ENCODE measurements at regions not wholly inside any gene's neighbourhood (a gene's known extent, or its start where the extent isn't known, plus 50 kb on each side); places are given as distances from the start of the nearest gene placed in this dataset.
"Not testable (repeated sequence)": the region's sequence is repeated elsewhere in the genome, so short reads cannot be mapped to it uniquely, and the experiment has no call there.

DNA sequence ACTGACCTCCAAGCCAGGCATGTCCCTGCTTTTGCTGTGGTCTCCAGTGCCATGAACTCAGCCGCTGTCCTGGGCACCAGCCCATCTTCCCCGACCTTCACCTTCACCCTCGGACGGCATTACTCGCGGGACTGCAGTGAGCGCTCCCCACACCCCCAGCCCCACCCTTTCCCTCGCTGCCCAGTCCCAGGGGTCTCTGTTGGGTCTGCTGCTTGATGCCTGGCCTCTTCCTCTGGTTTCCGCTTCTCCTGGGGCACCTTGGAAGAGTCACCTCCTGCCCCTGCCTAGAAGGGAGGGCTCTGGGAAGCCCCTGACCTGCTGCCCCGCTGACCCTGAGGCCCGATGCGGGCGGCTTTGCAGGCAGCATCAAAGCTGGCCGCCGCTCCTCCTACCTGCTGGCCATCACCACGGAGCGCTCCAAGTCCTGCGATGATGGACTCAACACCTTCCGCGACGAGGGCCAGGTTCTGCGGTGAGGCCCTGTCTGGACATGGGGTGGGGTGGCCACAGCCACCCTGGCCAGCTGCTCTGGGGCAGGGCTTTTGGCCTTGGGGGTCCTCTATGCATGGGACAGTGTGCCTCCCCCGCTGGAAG is 102.3 kb downstream of the ZNF267 start:
- DNase-seq (ENCODE audit: low read depth), result not testable (repeated sequence)

DNA sequence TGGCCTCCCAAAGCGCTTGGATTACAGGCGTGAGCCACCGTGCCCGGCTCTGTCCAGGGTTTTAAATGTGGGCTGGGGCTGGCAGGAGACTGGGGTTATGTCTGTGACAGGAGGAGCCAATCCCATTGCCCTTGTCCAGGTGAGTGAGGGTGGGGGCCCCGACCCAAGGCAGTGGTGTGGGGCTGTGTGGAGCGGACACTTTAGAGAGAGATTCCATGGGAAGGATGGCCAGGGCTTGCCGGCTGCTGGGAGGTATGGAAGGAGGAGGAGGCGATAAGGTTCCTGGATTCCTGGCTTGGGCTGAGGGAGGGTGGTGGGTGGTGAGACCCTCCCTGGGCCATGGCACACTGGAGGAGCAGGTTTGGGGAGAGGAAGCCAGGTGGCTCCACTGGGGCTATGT is 104.9 kb downstream of the ZNF267 start:
- DNase-seq (ENCODE audit: low read depth), result not testable (repeated sequence)

DNA sequence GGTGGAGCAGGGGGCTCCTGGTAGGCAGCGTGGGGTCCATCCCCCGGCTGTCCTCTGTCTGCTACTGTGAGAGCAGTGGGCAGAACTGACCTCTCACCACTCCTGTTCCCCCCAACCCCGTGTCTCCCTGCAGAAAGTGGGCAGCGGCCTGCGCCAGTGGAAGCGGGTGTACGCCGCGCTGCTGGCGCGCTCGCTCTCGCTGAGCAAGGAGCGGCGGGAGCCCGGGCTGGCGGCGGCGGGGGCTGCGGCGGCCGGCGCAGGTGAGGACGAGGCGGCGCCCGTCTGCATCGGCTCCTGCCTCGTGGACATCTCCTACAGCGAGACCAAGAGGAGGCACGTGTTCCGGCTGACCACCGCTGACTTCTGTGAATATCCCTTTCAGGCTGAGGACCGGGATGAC is 108.1 kb downstream of the ZNF267 start:
- not testable (repeated sequence) for DNase-seq (ENCODE audit: low read depth)

DNA sequence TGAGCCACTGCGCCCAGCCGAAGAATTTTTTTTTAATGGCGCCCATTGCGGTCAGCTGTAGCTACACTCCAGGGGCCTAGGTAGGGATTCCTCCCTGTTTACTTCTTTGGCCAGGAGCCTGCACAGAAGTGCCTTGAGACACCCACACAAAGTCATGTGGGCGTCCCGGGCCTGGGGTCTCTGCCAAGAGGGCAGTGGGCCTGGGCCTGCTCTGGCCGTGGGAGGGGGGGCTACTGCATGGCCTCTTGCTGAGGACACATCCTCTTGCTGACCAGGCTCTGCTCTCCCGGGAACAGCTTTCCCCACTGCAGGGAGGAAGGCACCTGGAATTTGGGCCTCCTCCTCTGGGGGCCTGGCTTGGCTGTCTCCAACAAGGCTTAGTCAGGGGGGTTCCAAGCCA is 109.4 kb downstream of the ZNF267 start:
- not testable (repeated sequence) for DNase-seq (ENCODE audit: low read depth)

DNA sequence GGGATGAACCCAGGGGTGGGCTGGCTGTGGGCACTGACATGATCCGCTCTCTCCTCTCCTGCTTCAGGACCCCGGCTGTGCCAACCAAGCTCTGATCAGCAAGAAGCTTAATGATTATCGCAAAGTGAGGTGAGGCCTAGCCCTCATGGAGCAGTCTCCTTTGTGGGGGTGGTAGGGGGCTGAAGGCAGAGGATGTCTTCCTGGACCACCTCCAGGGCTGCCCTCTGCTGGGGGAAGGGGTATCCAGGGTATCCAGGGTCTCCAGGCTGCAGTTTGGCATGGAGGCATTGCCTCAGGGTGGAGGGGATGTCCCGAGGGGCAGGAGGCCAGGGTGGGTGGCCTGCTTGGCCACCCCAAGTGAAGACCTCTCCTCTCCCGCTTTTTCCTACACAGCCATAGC is 110.1 kb downstream of the ZNF267 start:
- DNase-seq (ENCODE audit: low read depth), result not testable (repeated sequence)

DNA sequence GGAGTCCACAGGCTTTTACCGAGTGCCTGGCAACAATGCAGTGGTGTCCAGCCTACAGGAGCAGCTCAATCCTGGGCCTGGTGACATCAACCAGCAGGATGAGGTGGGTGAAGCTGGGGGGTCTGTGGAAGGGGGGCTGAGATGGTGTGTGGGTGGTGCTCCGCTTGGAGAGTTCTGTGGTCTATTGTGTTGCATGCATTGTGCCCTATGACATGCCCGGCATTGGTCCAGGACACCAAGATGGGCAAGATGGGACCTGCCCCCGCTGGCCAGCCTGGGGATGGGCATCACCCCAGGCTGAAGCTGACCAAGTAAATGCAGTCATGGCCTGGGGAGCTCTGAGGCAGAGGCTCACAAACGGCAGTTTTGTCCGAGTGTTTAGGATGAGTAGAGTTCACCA is 113.3 kb downstream of the ZNF267 start:
- DNase-seq (ENCODE audit: low read depth), result not testable (repeated sequence)

DNA sequence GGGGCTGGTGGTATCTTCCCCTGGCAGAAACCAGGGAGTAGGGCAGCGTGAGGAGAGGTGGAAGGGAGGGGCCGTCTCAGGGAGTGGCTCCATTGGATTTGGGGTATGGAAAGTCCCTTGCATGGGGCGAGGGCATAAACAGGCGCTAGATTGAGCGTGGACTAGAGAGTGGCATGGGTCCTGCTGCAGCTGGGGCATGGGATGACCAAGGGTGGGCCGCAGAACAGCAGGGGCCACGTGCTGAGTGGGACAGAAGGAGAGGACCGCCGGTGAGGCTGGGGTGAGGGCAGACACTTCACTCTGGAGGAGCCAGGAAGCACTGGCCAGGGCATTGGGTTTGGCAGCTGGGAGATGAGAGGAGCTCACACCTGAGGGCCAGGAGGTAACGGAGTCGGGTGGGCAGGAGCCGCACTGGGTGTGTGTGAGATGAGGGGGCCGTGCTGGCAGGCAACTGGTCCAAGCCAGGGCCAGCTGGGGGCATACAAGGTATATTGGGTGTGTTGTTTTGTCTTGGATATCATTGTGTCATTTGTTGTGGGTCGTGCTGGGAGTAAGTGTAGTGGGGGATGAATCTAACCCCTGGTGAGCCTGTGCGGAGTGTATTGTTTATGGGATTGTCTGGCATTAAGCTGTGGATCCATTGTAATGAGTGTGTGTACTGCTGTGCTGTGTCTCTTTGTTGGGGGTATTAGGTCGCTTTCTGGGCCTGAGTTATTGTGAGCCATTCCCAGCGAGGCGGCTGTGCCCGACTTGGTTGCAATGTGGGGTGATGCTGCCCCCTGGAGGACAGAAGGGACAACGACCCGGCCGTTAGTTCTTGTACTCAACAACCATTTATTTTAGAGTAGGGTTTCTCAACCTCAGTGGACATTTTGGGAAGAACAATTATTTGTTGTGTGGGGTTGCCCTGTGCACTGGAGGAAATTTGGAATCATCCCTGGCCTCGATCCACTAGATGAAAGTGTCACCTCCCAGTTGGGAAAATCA is 115.3 kb downstream of the ZNF267 start:
- peak; percentile 35 for DNase-seq (ENCODE audit: low read depth)

DNA sequence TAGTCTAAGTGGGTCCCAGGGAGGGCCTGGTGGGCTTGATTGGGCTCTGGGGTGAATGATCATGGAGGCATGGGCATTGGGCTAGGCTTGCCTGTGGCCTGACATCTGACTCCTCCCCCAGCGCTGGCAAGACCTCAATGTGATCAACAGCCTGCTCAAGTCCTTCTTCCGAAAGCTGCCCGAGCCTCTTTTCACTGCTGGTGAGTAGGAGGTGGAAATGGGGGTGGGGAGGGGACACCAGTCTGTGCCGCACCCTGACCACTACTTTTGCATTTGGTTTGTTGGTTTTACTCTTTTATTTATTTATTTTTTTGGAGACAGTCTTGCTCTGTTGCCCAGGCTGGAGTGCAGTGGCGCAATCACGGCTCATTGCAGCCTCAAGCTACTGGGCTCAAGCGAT is 116.7 kb downstream of the ZNF267 start:
- not testable (repeated sequence) for DNase-seq (ENCODE audit: low read depth)

DNA sequence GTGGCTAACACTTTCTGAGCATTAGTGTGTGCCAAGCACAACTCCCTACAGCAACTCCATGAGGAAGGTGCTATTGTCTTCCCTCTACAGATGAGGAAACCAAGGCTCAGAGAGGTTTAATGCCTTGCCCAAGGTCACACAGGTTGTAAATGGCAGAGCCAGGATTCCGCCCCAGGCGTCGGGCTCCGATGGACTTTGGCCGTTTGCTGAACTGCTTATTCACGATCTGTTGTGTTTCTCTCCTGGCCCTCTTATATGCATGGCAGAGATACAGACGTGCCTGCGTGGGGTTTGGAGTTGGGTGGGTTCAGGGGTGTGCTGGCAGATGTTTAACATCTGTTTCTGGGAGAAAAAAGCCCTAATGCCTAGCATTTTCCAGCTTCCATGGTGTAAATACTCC is 117.4 kb downstream of the ZNF267 start:
- DNase-seq (ENCODE audit: low read depth), result not testable (repeated sequence)

DNA sequence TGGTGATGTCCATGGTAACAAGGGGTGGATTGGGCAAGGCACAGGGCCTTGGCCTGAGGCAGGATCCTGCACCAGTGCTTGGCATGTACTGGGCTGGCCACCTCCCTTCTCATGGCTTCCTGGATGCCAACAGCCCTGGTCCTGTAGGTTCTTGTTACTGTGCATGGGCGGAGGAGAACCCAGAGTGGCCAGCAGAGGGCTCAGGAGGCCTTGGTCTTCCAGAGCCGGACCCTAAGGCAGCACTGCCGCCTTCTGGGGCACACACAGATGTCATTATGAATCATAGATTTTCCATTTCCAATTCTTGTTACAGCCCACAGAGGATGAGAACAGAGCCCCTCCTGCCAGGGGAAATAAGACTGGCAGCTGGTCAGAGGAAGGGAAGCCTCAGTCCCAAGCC is 122.7 kb downstream of the ZNF267 start:
- peak; percentile 23 for DNase-seq (ENCODE audit: low read depth)

DNA sequence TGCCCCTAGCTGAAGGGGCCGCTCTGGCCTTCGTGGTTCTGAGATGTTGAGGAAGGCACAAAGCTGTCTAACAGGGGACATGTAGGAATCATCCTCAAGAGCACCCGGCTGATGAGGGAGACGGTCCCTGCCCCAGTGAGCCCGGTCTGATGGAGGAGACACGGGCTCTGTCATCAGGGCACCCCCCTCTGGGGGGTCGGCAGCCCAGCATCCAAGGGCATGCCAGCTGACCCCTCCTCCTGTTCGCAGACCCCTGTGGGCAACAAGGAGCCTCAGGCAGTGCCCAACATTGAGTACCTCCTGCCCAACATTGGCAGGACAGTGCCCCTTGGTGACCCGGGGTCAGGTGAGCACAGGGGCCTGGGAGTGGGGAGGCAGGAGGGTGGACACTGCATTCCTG is 128.9 kb downstream of the ZNF267 start:
- not testable (repeated sequence) for DNase-seq (ENCODE audit: low read depth)

DNA sequence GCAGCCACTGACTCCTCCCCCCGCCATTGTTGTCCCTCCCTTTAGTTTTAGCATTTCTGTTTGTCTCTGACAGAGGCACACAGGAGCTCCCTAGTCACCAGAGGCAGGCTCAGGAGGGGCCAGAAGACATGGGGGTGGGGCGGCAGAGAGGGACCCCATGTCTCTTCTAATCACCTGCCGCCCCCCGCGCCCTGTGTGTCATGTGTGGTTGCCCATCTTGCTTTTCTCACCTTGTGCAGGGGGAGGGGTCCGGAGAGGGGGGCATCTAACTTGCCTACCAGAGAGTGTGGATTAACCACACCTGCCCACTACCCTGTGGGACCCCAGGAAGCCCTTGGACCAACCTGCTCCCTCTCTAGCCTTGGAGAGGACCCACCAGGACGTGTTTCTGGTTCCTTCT is 130.2 kb downstream of the ZNF267 start:
- DNase-seq (ENCODE audit: low read depth), result not testable (repeated sequence)

DNA sequence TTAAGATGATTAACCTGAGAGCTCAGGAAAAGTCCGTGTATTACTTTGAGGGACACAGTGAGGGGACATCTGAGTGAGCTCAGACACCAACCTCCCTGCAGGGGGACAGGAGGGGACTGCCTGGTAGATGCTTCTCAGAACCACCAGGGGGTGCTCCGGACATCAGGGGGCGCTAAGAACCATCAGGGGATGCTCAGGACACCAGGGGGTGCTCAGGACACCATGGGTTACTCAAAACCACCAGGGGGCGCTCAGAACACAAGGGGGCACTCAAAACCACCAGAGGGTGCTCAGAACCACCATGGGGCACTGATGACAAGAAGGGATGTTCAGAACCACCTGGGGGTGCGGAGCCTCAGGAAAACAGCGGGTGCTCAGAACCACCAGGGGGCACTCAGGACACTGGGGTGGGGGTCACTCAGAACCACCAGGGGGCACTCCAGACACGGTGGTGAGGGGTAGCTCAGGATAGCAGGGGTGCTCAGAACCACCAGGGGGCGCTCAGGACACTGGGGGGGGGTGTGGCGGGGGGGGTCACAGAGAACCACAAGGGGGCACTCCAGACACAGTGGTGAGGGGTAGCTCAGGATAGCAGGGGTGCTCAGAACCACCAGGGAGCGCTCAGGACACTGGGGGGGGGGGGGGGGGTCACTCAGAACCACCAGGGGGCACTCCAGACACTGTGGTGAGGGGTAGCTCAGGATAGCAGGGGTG is 165.3 kb downstream of the ZNF267 start:
- DNase-seq (ENCODE audit: low read depth), result not testable (repeated sequence)

DNA sequence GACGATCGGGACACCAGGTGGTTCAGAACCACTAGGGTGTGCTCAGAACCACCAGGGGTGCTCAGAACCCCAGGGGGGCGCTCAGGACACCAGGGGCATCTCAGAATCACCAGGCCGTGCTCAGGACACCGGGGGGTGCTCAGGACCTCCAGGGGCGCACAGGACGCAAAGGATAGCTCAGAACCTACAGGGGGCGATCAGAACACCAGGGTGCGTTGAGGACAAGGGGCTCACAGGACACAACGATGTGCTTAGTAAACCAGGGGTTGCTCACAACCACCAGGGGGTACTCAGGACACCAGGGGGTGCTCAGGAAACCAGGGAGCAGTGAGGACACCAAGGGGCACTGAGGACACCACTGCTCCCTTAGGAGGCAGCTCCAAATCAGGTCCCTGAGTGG is 166.3 kb downstream of the ZNF267 start:
- not testable (repeated sequence) for DNase-seq (ENCODE audit: low read depth)

DNA sequence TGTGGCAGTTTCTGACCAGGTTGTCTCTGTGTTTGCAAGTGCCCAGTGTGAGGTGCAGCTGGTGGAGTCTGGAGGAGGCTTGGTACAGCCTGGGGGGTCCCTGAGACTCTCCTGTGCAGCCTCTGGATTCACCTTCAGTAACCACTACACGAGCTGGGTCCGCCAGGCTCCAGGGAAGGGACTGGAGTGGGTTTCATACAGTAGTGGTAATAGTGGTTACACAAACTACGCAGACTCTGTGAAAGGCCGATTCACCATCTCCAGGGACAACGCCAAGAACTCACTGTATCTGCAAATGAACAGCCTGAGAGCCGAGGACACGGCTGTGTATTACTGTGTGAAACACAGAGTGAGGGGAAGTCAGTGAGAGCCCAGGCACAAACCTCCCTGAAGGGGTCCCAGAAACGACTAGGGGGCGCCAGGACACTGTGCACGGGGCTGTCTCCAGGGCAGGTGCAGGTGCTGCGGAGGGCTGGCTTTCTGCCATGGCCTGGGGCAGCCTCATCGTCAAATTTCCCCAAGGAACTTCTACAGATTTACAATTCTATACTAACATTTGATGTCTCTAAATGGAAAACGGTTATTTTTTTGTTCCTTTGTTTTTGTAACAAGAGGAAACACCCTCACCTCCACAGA is 187.0 kb upstream of the TP53TG3D start:
- DNase-seq (ENCODE audit: low read depth), result peak; percentile 23

DNA sequence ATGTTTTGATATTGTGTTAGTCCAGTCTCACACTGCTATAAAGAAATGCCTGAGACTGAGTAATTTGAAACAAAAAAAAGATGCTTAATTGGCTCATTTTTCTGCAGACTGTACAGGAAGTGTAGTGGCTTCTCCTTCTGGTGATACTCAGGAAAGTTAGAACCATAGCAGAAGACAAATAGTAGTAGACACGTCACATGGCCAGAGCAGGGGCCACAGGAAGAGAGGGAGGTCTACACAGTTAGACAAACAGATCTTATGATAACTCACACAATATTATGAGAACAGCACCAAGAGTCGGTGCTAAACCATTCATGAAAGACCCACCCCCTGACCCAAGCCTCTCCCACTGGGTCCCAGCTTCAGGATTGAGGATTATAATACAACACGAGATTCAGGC is 181.5 kb upstream of the TP53TG3D start:
- DNase-seq (ENCODE audit: low read depth), result not testable (repeated sequence)

DNA sequence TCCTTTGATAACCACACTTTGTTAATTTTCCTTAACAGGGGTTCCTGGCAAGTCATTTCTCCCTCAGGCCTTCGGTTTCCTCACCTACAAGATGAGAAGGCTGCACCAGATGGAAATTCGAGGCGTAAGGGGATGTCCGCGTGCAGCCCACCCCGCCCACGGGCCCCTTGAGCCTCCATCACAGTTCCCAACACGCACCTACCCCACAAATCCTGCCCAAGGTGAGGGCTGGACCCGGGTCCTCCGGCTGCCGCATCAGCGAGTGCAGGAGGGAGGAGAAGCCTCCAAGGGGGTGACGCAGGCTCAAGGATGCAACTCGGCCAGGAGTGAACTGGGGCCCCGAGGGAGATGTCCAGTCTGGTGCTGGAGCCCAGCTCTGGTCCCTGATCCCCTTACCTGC is 169.2 kb upstream of the TP53TG3D start:
- DNase-seq (ENCODE audit: low read depth), result peak; percentile 0

DNA sequence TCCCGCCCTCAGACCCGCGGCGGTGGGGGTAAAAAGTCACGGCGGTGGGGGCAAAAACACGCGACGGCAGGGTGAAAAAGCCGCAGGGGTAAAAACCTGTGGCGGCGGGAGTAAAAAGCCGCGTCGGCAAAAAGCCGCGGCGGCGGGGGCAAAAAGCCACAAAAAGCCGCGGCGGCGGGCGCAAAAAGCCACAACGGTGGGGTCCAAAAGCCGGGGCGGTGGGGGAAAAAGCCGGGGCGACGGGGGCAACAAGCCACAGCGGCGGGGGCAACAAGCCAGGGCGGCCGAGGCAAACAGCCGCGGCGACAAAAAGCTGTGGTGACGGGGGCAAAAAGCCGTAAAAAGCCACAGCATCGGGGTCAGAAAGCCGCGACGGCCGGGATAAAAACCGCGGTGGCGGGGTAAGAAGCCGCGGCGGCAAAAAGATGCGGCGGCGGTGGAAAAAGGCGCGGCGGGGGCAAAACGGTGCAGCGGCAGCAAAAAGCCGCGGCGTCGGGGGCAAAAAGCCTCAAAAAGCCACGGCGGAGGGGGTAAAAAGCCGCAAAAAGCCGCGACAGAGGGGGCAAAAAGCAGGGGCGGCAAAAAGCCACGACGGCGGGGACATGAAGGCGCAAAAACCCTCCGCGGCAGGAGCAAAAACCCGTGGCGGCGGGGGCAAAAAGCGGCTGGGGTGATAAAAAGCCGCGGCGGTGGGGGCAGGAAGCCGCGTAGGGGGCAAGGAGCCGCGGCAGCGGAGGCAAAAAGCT is 168.3 kb upstream of the TP53TG3D start:
- DNase-seq (ENCODE audit: low read depth), result peak; percentile 1

DNA sequence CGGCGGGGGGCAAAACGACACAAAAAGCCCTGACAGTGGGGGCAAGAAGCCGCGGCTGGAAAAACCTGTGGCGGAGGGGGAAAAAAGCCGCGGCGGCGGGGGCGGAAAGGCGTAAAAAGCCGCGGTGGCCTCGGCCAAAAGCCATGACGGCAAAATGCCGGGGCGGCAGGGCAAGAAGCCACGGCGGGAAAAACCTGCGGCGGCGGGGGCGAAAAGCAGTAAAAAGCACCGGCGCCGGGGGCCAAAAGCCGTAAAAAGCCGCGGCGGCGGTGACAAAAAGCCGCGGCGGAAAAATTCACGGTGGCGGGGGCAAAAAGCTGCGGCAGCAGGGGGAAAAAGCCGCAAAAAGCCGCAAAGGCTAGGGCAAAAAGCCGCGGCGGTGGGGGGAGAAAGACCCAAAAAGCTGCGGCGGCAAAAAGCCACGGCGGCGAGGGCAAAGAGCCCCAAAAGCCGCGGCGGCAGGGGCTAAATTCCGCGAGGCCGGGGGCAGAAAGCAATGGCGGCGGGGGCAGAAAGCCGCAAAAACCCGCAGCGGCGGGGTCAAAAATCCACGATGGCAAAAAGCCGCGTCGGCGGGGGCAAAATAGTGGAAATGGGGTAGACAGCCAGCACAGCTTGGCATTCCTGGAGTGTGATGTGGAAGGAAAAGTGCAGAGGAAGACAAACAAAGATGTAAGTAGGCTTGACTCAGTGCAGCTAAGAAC is 167.5 kb upstream of the TP53TG3D start:
- DNase-seq (ENCODE audit: low read depth), result peak; percentile 63

DNA sequence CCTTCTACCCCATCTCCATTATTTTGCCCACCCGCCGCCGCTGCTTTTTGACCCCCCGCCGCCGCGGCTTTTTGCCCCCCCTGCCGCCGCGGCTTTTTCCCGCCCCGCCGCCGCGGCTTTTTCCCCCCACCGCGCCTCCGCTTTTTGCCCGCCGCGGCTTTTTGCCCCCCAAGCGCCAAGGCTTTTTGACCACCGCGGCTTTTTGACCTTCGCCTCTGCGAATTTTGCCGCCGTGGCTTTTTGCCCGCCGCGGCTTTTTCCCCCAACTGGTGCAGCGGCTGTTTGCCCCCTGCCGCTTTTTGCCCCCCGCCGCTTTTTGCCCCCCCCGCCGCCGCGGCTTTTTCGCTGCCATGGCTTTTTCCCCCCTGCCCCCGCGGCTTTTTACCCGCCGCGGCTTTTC is 137.5 kb upstream of the TP53TG3D start:
- not testable (repeated sequence) for DNase-seq (ENCODE audit: low read depth)

DNA sequence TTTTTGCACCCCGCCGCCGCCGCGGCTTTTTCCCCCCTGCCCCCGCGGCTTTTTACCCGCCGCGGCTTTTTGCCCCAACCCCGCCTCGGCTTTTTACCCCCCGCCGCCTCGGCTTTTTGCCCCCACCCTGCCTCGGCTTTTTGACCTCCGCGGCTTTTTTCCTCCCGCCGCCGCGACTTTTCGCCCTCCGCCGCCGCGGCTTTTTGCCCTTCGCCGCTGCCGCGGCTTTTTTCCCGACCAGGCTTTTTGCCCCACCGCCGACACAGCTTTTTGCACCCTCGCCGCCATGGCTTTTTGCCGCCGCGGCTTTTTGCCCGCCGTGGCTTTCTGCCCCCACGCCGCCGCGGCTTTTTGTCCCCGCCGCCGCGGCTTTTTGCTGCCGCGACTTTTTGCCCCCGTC is 137.0 kb upstream of the TP53TG3D start:
- peak; percentile 2 for DNase-seq (ENCODE audit: low read depth)
